ENCODE measurements at regions not wholly inside any gene's neighbourhood (a gene's known extent, or its start where the extent isn't known, plus 50 kb on each side); places are given as distances from the start of the nearest gene placed in this dataset.

DNA sequence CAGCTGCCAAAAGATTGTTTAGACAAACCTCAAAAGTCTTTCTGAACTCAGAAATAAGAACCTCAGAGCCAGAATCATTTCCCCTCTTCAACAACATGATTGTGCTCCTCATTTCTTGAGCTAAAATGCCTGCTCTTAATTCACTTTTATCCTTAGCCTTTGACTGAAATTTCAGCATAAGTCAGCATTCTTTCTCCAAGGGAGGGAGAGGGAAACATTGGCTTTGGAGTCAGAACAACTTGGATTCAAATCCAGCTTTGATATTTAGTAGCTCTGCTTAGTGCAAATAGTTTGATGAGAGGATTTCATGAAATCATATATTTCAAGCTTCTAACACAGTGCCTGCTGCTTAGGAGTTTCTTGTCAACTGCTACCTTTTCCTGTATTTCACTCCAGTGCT lies 484.6 kb upstream of the INTU start:
- H3K36me3 ChIP-seq (ENCODE audit: insufficient read depth, low read length), result no peaks in the 10 kb centered on the region
- H3K4me1 ChIP-seq (ENCODE audit: insufficient read depth, low read length), result no peaks in the 10 kb centered on the region
- no peak overlapping the region for H3K9ac ChIP-seq (ENCODE audit: low read depth, low read length)
- H3K9me3 ChIP-seq (ENCODE audit: control insufficient read depth, insufficient read depth, low read length), result no peaks in the 10 kb centered on the region

DNA sequence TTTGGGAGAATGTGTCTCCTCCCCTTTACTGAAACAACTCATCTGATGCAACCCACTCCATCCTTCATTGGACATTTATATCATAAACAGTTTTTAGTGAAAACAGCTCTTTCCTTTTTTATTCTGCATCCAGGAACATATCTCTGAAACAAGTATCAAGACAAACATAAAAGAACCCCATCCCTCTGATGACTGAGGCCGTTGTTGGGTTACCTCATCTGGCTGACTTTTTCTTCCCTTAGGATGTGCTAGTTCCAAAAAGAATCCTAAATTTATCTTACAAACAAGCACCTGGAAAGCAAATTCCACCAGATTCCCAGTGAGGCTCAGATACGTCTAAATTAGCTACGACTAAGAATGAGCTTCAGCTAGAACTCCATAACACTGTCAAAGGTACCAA lies 483.7 kb upstream of the INTU start:
- no peaks in the 10 kb centered on the region for H3K9me3 ChIP-seq (ENCODE audit: control insufficient read depth, insufficient read depth, low read length)
- no peaks in the 10 kb centered on the region for H3K36me3 ChIP-seq (ENCODE audit: insufficient read depth, low read length)
- no peaks in the 10 kb centered on the region for H3K4me1 ChIP-seq (ENCODE audit: insufficient read depth, low read length)
- no peak overlapping the region for H3K9ac ChIP-seq (ENCODE audit: low read depth, low read length)

DNA sequence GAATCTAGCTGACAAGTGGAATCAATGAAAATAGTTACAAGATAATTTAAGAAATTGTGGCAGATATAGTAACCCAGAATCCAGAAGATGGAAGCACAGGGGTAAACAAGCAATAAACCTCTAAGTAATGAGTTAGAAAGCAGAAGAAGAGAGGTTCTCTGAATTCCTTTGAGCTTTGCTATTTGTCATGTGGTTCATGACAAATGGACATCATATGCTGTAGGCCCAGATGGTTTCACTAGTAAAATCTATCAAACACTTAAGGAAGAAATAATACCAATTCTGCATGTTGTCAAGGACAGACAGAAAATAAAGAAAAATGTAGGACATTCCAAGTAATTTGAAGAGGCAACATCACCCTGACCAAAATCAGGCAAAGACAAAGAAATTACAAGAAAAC lies 480.8 kb upstream of the INTU start:
- Histone ChIP-seq H3K4me1 (ENCODE audit: insufficient read depth, low read length) (no peaks in the 10 kb centered on the region), H3K36me3 (ENCODE audit: insufficient read depth, low read length) (no peaks in the 10 kb centered on the region), H3K9me3 (ENCODE audit: control insufficient read depth, insufficient read depth, low read length) (no peaks in the 10 kb centered on the region), H3K9ac (ENCODE audit: low read depth, low read length) (no peak overlapping the region)

DNA sequence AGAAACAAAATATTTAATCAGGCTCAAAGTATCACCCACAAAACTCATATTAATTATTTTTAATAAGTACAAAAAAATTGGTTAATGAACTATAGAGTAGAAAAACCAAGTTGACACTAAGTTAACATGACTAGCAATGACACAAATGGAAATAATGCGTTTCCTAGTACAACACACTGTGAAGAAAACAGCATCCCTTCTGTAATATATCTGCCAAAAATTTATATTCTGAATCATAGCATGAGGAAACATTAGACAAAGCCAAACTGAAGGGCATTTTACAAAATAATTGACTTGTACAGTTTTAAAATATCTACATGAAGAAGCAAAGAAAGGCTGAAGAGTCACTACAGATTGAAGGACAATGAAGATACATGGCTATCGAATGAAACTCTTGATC lies 477.6 kb upstream of the INTU start:
- H3K36me3 ChIP-seq (ENCODE audit: insufficient read depth, low read length), result no peaks in the 10 kb centered on the region
- H3K4me1 ChIP-seq (ENCODE audit: insufficient read depth, low read length), result no peaks in the 10 kb centered on the region
- no peaks in the 10 kb centered on the region; the same call in 1 of the 2 replicates for H3K9me3 ChIP-seq (ENCODE audit: control insufficient read depth, insufficient read depth, low read length)
- no peak overlapping the region for H3K9ac ChIP-seq (ENCODE audit: low read depth, low read length)

DNA sequence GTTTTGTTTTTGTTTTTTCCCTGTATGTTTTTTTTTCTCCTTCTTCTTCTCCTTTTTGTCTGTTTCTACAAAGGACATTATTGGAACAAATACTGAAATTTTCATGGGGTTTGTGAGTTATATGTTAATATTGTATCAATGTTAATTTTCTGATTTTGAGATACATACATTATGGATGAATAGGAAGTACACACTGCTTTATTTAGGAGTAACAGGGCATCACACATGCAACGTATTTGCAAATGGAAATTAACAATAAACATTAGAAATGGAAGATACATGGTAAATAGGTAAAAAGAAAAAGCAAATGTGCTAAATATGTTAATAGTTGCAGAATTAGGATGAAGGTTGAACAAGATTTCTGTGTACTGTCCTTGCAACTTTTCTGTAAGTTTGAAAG lies 477.2 kb upstream of the INTU start:
- Histone ChIP-seq H3K9me3 (ENCODE audit: control insufficient read depth, insufficient read depth, low read length) (no peaks in the 10 kb centered on the region; the same call in 1 of the 2 replicates), H3K4me1 (ENCODE audit: insufficient read depth, low read length) (no peaks in the 10 kb centered on the region), H3K9ac (ENCODE audit: low read depth, low read length) (no peak overlapping the region), H3K36me3 (ENCODE audit: insufficient read depth, low read length) (no peaks in the 10 kb centered on the region)

DNA sequence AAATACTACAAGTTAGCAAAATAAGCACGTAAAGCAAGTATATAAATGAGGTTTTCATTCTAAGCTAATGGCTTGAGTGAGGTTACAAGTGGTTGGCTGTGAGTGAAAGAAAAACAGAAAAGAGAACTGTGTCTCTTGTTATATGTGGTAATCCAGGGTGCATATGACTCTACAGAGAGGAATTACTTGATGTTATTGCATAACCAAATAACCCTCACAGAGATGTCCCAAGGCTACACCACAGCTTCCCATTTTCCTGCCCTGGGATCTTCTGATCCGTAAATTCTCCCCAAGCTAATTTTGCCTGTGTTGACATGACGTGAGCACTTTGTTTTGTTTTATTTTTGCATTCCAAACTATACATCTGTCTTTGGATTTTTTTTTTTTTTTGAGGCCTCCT lies 470.0 kb upstream of the INTU start:
- Histone ChIP-seq H3K36me3 (ENCODE audit: insufficient read depth, low read length) (no peaks in the 10 kb centered on the region), H3K4me1 (ENCODE audit: insufficient read depth, low read length) (no peaks in the 10 kb centered on the region), H3K9ac (ENCODE audit: low read depth, low read length) (no peak overlapping the region), H3K9me3 (ENCODE audit: control insufficient read depth, insufficient read depth, low read length) (peaks cover 4% of the 10 kb centered on the region; the same call in 1 of the 2 replicates)

DNA sequence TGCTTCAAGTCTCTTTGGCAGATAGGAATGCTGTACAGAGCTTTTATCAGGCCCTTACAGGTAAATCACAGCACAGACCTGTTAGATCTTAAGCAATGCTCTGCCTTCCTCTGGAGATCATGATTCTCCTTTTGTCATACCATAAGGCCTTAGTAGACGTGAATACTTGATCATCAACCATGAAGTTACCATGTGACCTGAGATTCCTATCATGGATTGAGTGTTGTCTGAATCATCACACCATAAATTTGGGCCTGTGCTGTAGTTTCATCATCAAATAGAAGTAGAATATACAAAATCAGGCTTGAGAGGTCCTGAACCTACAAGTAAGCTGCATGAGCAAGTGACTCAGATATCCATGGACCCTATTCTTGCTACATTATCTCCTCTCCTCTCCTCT lies 466.8 kb upstream of the INTU start:
- H3K9me3 ChIP-seq (ENCODE audit: control insufficient read depth, insufficient read depth, low read length), result no peaks in the 10 kb centered on the region
- no peak overlapping the region for H3K9ac ChIP-seq (ENCODE audit: low read depth, low read length)
- no peaks in the 10 kb centered on the region for H3K36me3 ChIP-seq (ENCODE audit: insufficient read depth, low read length)
- H3K4me1 ChIP-seq (ENCODE audit: insufficient read depth, low read length), result no peaks in the 10 kb centered on the region

DNA sequence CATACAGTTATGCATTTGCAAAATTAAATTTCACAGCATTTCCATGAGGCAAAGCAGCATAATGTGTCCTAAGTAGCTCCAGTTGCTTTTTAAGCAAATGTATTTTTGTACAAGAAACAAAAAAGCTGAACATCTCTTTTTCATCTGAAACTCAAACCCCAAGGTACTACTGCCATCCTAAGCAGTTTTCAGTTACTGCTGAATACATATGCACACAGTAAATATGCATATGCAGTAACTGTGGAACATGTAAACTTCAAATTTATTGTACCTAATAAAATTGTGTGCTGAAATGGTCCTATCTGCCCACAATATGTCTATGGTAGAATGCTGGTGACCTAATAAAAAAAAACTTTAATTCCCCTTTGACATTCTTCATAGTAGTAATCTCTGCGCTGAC lies 458.6 kb upstream of the INTU start:
- H3K4me1 ChIP-seq (ENCODE audit: insufficient read depth, low read length), result no peaks in the 10 kb centered on the region
- no peaks in the 10 kb centered on the region for H3K9me3 ChIP-seq (ENCODE audit: control insufficient read depth, insufficient read depth, low read length)
- H3K36me3 ChIP-seq (ENCODE audit: insufficient read depth, low read length), result no peaks in the 10 kb centered on the region
- no peak overlapping the region for H3K9ac ChIP-seq (ENCODE audit: low read depth, low read length)

DNA sequence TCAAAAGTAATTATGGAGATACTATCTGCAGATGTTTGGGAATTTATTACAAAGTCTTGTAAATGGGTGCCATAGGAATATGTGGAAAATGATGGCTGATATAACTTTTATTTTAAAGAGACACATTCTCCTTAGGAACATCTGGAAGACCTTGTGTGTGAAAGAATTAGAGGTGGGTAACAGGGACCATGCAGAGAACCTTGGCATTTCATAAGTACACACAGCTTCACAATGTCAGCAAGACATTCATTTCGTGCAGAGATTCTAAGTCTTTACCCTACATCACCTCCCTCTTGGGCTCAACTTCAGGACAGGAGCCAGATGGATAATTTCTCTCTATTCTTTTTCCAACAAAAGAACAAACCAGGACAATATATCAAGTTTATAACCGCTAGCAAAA lies 458.1 kb upstream of the INTU start:
- Histone ChIP-seq H3K9me3 (ENCODE audit: control insufficient read depth, insufficient read depth, low read length) (no peaks in the 10 kb centered on the region), H3K4me1 (ENCODE audit: insufficient read depth, low read length) (no peaks in the 10 kb centered on the region), H3K9ac (ENCODE audit: low read depth, low read length) (no peak overlapping the region), H3K36me3 (ENCODE audit: insufficient read depth, low read length) (no peaks in the 10 kb centered on the region)

DNA sequence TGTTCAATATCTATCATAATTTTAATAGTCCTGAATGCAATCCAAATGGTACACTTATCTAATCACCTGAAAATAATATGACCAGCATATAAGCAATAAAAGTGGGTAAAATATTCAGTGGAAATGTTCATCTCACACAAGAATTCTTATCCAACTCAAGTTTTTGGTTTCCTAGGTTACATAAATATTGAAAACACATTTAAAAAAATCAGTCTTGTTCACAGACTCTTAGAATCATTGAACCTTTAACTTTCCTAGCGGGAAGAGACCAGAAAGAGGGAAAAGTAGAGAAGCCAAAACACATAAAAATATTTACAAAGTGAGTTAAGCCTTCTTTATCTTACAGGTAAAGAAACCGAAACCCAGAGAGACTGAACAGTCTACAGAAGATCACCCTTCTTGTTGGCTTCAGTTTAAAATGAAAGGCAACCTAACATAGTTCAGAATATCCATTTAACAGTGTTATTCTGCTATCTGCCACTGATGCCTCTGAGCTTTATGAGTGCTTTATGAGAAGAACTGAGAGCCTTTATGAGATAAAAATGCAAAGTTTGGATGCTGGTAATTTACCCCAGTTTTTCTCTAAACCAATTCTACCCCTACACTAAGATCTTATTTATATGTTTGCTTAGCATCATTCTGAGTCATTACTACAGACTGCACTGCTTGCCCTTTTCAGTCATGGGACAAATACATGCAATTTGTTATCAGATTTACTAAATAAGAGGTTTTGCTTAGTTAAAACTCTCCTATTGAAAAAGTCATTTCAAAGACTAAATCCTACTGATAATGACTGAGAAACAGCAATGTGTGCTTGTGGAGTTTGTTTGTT lies 453.3 kb upstream of the INTU start:
- Histone ChIP-seq H3K4me1 (ENCODE audit: insufficient read depth, low read length) (no peaks in the 10 kb centered on the region; the same call in 1 of the 2 replicates), H3K9me3 (ENCODE audit: control insufficient read depth, insufficient read depth, low read length) (no peaks in the 10 kb centered on the region; the same call in 1 of the 2 replicates), H3K36me3 (ENCODE audit: insufficient read depth, low read length) (no peaks in the 10 kb centered on the region)

DNA sequence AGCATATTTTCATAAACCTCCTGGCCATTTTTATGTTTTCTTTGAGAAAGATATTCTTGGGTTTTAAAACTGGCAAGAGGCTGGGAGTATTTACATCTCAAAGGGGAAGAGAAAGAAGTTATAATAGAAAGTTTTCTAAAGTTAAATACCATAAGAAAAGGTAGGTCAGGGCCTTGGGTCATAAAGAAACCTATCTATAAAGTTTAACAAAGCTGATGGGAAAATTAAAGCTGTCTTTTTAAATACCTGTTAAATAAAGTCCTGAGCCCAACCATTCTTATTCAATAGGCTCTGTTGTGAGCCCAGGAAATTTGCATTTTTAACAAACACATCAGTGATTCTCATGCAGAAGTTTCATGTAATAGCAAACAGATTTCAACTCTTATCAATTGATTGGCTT lies 451.8 kb upstream of the INTU start:
- Histone ChIP-seq H3K4me1 (ENCODE audit: insufficient read depth, low read length) (no peaks in the 10 kb centered on the region; the same call in 1 of the 2 replicates), H3K36me3 (ENCODE audit: insufficient read depth, low read length) (no peaks in the 10 kb centered on the region), H3K9ac (ENCODE audit: low read depth, low read length) (no peak overlapping the region)

More for the DNA sequence above, 453.3 kb upstream of the INTU start:
- H3K9ac ChIP-seq (ENCODE audit: low read depth, low read length), result no peak overlapping the region

DNA sequence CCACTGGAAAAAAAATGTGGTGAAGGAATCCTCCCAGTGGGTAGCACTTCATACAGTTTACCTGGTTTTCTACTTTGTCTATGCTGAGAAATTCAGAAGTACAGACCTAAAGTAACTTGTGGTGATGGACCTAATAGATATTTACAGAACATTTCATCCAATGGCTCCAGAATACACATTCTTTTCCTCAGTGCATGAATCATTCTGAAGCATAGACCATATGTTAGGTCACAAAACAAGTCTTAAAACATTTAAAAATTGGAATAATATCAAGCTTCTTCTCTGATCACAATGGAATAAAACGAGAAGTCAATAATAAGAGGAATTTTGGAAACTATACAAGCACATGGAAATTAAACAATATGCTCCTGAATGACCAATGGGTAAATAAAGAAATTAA lies 450.1 kb upstream of the INTU start:
- H3K9ac ChIP-seq (ENCODE audit: low read depth, low read length), result no peak overlapping the region
- no peaks in the 10 kb centered on the region; the same call in 1 of the 2 replicates for H3K4me1 ChIP-seq (ENCODE audit: insufficient read depth, low read length)
- no peaks in the 10 kb centered on the region for H3K36me3 ChIP-seq (ENCODE audit: insufficient read depth, low read length)
- peaks cover 3% of the 10 kb centered on the region; the same call in 1 of the 2 replicates for H3K9me3 ChIP-seq (ENCODE audit: control insufficient read depth, insufficient read depth, low read length)

More for the DNA sequence above, 451.8 kb upstream of the INTU start:
- H3K9me3 ChIP-seq (ENCODE audit: control insufficient read depth, insufficient read depth, low read length), result peaks cover 1% of the 10 kb centered on the region; the same call in 1 of the 2 replicates

DNA sequence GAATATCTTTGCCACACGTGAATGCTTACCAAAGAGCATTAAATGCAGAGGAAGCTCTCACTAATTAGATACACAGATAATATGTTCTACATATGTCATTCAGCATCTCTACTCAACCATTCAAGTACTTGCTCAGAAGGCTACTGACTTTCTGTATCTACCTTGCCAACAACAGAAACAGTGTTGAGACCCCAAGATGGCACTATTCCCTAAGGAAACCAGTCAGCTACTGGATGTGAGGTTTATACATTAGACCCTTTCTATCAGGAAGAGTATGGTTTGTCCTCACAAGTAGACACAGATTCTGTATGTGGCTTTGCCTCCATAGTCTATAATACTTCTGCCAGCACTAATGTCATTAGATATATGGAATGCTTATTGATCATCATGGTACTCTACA lies 443.9 kb upstream of the INTU start:
- no peaks in the 10 kb centered on the region for H3K4me1 ChIP-seq (ENCODE audit: insufficient read depth, low read length)
- H3K9me3 ChIP-seq (ENCODE audit: control insufficient read depth, insufficient read depth, low read length), result 0 out of 2 replicates have a peak, but pooled peaks cover 3% of the 10 kb centered on the region
- H3K36me3 ChIP-seq (ENCODE audit: insufficient read depth, low read length), result no peaks in the 10 kb centered on the region
- no peak overlapping the region for H3K9ac ChIP-seq (ENCODE audit: low read depth, low read length)

DNA sequence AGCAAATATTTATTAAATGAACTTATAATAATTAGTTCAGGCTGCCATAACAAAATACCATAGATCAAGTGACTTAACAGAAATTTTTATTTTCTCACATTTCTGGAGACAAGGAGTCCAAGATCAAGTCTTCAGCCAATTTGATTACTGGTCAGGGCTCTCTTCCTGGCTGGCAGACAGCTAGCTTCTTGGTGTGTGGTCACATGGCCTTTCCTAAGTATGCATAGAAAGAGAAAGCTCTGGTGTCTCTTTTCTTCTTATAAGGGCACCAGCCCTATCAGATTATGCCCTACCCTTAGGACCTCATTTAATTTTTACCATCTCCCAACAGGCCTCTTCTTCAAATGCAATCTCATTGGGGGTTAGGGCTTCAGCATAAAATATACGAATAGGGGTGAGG lies 438.5 kb upstream of the INTU start:
- Histone ChIP-seq H3K9ac (ENCODE audit: low read depth, low read length) (no peak overlapping the region), H3K9me3 (ENCODE audit: control insufficient read depth, insufficient read depth, low read length) (no peaks in the 10 kb centered on the region), H3K36me3 (ENCODE audit: insufficient read depth, low read length) (no peaks in the 10 kb centered on the region), H3K4me1 (ENCODE audit: insufficient read depth, low read length) (no peaks in the 10 kb centered on the region)

DNA sequence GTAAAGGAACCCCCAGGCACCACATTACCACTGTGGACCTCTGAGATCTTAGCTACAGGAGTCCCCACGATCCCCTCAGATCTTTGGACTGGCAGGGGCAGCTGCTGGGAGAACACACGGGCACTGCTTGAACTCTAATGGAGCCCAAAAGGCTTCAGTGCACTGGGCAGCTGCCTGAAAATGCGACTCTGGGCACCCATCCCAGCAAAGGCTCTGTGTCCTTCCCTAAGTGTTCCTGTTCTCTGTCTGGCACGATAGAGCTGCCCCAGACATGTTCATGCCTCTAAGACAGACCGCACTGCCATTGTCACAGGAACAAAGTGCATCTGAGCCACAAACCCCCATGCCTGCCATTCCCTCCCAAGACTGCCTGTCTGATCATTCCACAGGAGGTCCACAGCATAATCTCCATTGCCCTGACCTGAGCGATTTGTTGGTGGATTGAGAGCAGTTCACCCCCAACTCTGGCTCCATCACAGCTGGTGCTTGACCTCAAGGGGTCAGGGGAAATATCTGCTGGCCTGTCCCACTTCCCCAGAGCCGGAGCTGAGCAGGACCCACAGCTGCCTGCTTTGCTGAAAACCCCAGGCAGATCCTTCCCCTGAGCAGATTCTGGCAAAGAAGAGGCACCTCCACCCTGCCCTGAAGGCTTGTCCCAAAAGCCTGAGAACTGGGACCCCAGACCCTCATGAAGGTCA lies 436.0 kb upstream of the INTU start:
- Histone ChIP-seq H3K36me3 (ENCODE audit: insufficient read depth, low read length) (no peaks in the 10 kb centered on the region), H3K9ac (ENCODE audit: low read depth, low read length) (no peak overlapping the region), H3K4me1 (ENCODE audit: insufficient read depth, low read length) (no peaks in the 10 kb centered on the region), H3K9me3 (ENCODE audit: control insufficient read depth, insufficient read depth, low read length) (no peaks in the 10 kb centered on the region)

Data from ES-I3 (cell line).